LNCAP (cell line): ENCODE measurements at regions not wholly inside any gene's neighbourhood (a gene's known extent, or its start where the extent isn't known, plus 50 kb on each side); places are given as distances from the start of the nearest gene placed in this dataset.
A peak's percentile ranks its signal among the peaks of the same experiment; 100 is the strongest.

Experiments
- TF ChIP-seq, protein P1 (sequence below): fragments of 450-650 bp; IDR thresholded peaks from 2 replicates; pipeline ENCODE4 v1.5.1; 2017; ENCODE audit warnings: mild to moderate bottlenecking

DNA sequence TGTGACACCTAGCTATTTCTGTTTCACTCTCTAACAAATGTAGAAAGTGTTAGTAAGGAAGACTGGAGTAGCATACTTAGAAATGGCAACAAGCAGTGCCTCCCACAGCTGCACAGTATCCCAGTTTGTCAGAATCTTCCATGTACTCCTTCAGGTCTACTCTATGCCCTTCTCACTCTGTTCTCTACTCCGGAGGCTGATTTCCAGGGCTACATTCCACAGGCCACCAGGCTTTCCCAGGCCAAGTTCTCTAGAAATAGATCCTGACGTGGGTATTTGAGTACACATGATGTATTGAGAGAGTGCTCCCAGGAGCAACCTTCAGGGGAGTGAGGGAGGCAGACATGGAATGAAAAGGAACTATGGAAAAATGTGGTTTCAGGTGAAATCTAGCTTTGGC lies 177.3 kb upstream of the GK2 start:
- TF ChIP-seq, protein P1, sequence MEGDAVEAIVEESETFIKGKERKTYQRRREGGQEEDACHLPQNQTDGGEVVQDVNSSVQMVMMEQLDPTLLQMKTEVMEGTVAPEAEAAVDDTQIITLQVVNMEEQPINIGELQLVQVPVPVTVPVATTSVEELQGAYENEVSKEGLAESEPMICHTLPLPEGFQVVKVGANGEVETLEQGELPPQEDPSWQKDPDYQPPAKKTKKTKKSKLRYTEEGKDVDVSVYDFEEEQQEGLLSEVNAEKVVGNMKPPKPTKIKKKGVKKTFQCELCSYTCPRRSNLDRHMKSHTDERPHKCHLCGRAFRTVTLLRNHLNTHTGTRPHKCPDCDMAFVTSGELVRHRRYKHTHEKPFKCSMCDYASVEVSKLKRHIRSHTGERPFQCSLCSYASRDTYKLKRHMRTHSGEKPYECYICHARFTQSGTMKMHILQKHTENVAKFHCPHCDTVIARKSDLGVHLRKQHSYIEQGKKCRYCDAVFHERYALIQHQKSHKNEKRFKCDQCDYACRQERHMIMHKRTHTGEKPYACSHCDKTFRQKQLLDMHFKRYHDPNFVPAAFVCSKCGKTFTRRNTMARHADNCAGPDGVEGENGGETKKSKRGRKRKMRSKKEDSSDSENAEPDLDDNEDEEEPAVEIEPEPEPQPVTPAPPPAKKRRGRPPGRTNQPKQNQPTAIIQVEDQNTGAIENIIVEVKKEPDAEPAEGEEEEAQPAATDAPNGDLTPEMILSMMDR, result no peak

GRCh38 chr4:79584902-79585301 lies 176.9 kb upstream of the GK2 start:
- TF ChIP-seq, protein P1, result no peak

- TF ChIP-seq, protein P1, result no peak
These were observed 176.3 kb upstream of the GK2 start for GRCh38 chr4:79584352-79584751.

- TF ChIP-seq, protein P1, result no peak
These were observed 170.6 kb upstream of the GK2 start for GRCh38 chr4:79578606-79579005.

DNA sequence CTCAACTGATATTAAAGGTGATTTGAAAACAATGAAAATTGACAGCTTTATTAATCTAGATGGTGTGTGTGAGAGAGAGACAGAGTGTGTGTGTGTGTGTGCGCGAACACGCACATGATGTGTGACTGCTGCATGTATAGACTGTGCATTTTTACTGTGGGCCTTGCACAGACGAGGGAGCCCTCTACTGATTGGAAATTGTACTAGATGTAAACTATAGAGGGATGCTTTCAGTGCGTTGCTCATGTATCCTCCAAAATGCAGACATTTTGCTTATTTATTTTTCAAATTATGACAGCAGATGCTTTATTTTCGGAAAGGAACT lies 168.4 kb upstream of the GK2 start:
- TF ChIP-seq, protein P1, result peak; percentile 64

- TF ChIP-seq, protein P1, result no peak
These were observed 167.8 kb upstream of the GK2 start for GRCh38 chr4:79575709-79576428.

- TF ChIP-seq, protein P1, result no peak
These were observed 166.9 kb upstream of the GK2 start for GRCh38 chr4:79574741-79575451.
